Liver (tissue), 8 donors: ENCODE measurements at regions not wholly inside any gene's neighbourhood (a gene's known extent, or its start where the extent isn't known, plus 50 kb on each side); places are given as distances from the start of the nearest gene placed in this dataset.
A peak's percentile ranks its signal among the peaks of the same experiment; 100 is the strongest.

Experiments used
- DNase-seq: peaks from one replicate; pipeline ENCODE4 v3.0.0-alpha.2; 2017; ENCODE audit warnings: low spot score
- H3K27ac ChIP-seq, 2 donors: one replicate each; pipeline ENCODE4 v1.7.0; 2013; ENCODE audit warnings: inconsistent platforms in 2 of 2, low read length in 2 of 2, control low read depth in 1 of 2, low read depth in 1 of 2, mild to moderate bottlenecking in 1 of 2
- H3K27me3 ChIP-seq, 4 donors: one replicate each; pipeline versions ENCODE4 v1.6.1 to v1.7.0; 2013; ENCODE audit warnings: low read length in 3 of 4, inconsistent platforms in 1 of 4, mild to moderate bottlenecking in 1 of 4, moderate library complexity in 1 of 4; ENCODE audit not compliant: control insufficient read depth in 4 of 4, insufficient read depth in 4 of 4
- H3K36me3 ChIP-seq, 4 donors: one replicate each; pipeline versions ENCODE4 v1.6.1 to v1.7.0; 2013; ENCODE audit warnings: low read length in 3 of 4, mild to moderate bottlenecking in 3 of 4, low read depth in 1 of 4, moderate library complexity in 1 of 4; ENCODE audit not compliant: control insufficient read depth in 4 of 4, insufficient read depth in 3 of 4
- H3K4me1 ChIP-seq, 4 donors: one replicate each; pipeline versions ENCODE4 v1.6.1 to v1.7.0; 2013; ENCODE audit warnings: low read length in 3 of 4, mild to moderate bottlenecking in 3 of 4, moderate library complexity in 1 of 4; ENCODE audit not compliant: control insufficient read depth in 4 of 4, insufficient read depth in 4 of 4
- H3K4me3 ChIP-seq, 3 donors: one replicate each; pipeline versions ENCODE4 v1.6.1 to v1.7.0; 2013; ENCODE audit warnings: low read length in 3 of 3, control low read depth in 1 of 3, low read depth in 1 of 3, mild to moderate bottlenecking in 1 of 3
- H3K9ac ChIP-seq, 2 donors: one replicate each; pipeline ENCODE4 v1.7.0; 2013; ENCODE audit warnings: low read length in 2 of 2, mild to moderate bottlenecking in 2 of 2, moderate library complexity in 2 of 2, control low read depth in 1 of 2, low read depth in 1 of 2
- H3K9me3 ChIP-seq, 4 donors: one replicate each; pipeline versions ENCODE4 v1.6.1 to v1.7.0; 2013; ENCODE audit warnings: low read length in 3 of 4; ENCODE audit not compliant: control insufficient read depth in 4 of 4
- EGR1 ChIP-seq, 2 donors: IDR thresholded peaks; 2 replicates each; pipeline ENCODE4 v1.6.1; 2016 to 2018; ENCODE audit warnings: antibody characterized with exemption in 2 of 2, low read depth in 2 of 2
- FOXA1 ChIP-seq: IDR thresholded peaks from 2 replicates; pipeline ENCODE4 v1.6.1; 2016; ENCODE audit warnings: antibody characterized with exemption
- FOXA2 ChIP-seq: IDR thresholded peaks from 2 replicates; pipeline ENCODE4 v1.6.1; 2016; ENCODE audit warnings: antibody characterized with exemption
- GABPA ChIP-seq, 2 donors: IDR thresholded peaks in 1 of 2; conservative IDR thresholded peaks in 1 of 2; 2 replicates each; pipeline ENCODE4 v1.6.1; 2016; ENCODE audit warnings: antibody characterized with exemption in 2 of 2, mild to moderate bottlenecking in 1 of 2, moderate library complexity in 1 of 2
- HNF4A ChIP-seq, 2 donors: conservative IDR thresholded peaks; 2 replicates each; pipeline ENCODE4 v1.6.1; 2016; ENCODE audit warnings: antibody characterized with exemption in 2 of 2, mild to moderate bottlenecking in 2 of 2
- HNF4G ChIP-seq: IDR thresholded peaks from 2 replicates; pipeline ENCODE4 v1.6.1; 2016; ENCODE audit warnings: antibody characterized with exemption
- JUND ChIP-seq, 2 donors: IDR thresholded peaks; 2 replicates each; pipeline ENCODE4 v1.6.1; 2016; ENCODE audit warnings: antibody characterized with exemption in 2 of 2
- NR2F2 ChIP-seq: IDR thresholded peaks from 2 replicates; pipeline ENCODE4 v1.6.1; 2016; ENCODE audit warnings: antibody characterized with exemption
- RAD21 ChIP-seq, 2 donors: IDR thresholded peaks; 2 replicates each; pipeline ENCODE4 v1.6.1; 2016; ENCODE audit warnings: antibody characterized with exemption in 2 of 2, mild to moderate bottlenecking in 2 of 2
- SP1 ChIP-seq: IDR thresholded peaks from 2 replicates; pipeline ENCODE4 v1.6.1; 2018; ENCODE audit warnings: antibody characterized with exemption, mild to moderate bottlenecking
- TAF1 ChIP-seq: conservative IDR thresholded peaks from 2 replicates; pipeline ENCODE4 v1.6.1; 2016; ENCODE audit warnings: antibody characterized with exemption, mild to moderate bottlenecking
- YY1 ChIP-seq: IDR thresholded peaks from 2 replicates; pipeline ENCODE4 v1.6.1; 2016; ENCODE audit warnings: antibody characterized with exemption, mild to moderate bottlenecking
- WGBS: extraction: QIAGEN DNeasy Blood & Tissue Kit; methylation state at CpG from one replicate; pipeline ENCODE4 v1.1.7; 2013; 5-methylcytosine and 5-hydroxymethylcytosine counted together
- TF ChIP-seq, protein P1 (sequence below): IDR thresholded peaks from 2 replicates; pipeline ENCODE4 v1.6.1; 2016; ENCODE audit warnings: antibody characterized with exemption
- TF ChIP-seq, protein P2 (sequence below): IDR thresholded peaks from 2 replicates; pipeline ENCODE4 v1.6.1; 2016; ENCODE audit warnings: antibody characterized with exemption
- TF ChIP-seq, protein P3 (sequence below): fragments of 150-350 bp; IDR thresholded peaks from 2 replicates; pipeline ENCODE4 v1.5.1; 2017; ENCODE audit warnings: improper control_type of control experiment, low read depth, low read length; ENCODE audit not compliant: missing input control
- TF ChIP-seq, protein P4 (sequence below): IDR thresholded peaks from 2 replicates; pipeline ENCODE4 v1.6.1; 2016; ENCODE audit warnings: antibody characterized with exemption, mild to moderate bottlenecking
- donor health status: healthy.
- donor health status: healthy.
- donor health status: healthy.
- donor health status: healthy.
- donor health status: healthy.

DNA sequence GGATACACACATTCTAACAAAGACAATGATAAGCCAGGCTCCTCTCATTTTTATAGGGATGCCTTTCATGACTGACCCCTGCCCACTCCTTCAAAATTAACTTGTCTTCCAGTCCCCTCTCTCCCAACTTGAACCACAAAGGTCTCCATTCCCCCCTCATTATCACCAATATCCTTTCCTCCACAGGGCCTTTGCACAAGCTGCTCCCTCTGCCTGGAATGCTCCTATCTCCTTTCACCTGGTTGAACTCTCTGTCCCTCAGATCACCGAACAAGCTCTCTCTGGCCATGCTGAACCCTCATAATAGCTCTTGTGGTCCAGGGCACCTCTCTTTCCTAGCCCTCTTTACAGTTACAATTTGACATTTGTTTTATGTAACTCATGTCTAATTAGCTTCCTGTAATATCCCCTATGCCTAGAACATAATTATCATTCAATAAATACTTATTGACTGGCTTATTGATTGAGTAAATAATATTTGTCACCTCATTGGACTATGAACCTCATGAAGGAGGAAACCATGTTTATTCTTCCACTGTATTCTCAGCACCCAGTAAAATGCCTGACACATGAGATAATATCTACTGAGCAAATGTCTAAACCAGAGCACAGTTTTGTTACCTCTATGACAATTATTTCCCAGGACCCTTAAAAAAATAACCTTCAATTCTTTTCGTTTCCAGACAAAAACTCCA lies 266.3 kb upstream of the RASGEF1B start (continued):
- TF ChIP-seq, protein P1, sequence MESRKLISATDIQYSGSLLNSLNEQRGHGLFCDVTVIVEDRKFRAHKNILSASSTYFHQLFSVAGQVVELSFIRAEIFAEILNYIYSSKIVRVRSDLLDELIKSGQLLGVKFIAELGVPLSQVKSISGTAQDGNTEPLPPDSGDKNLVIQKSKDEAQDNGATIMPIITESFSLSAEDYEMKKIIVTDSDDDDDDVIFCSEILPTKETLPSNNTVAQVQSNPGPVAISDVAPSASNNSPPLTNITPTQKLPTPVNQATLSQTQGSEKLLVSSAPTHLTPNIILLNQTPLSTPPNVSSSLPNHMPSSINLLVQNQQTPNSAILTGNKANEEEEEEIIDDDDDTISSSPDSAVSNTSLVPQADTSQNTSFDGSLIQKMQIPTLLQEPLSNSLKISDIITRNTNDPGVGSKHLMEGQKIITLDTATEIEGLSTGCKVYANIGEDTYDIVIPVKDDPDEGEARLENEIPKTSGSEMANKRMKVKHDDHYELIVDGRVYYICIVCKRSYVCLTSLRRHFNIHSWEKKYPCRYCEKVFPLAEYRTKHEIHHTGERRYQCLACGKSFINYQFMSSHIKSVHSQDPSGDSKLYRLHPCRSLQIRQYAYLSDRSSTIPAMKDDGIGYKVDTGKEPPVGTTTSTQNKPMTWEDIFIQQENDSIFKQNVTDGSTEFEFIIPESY: peak; percentile 69
- TF ChIP-seq, protein P2, sequence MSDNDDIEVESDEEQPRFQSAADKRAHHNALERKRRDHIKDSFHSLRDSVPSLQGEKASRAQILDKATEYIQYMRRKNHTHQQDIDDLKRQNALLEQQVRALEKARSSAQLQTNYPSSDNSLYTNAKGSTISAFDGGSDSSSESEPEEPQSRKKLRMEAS: peak; percentile 49
- TF ChIP-seq GABPA (IDR thresholded peaks at IDR 0.05 in 1 of 2, conservative IDR thresholded peaks at IDR 0.05 in 1 of 2) (no peak), EGR1 (IDR thresholded peaks at IDR 0.05; ENCODE audit: low read depth in 2 of 2) (peak in 1 of 2 donors; percentile 57), FOXA1 (peak; percentile 84)

DNA sequence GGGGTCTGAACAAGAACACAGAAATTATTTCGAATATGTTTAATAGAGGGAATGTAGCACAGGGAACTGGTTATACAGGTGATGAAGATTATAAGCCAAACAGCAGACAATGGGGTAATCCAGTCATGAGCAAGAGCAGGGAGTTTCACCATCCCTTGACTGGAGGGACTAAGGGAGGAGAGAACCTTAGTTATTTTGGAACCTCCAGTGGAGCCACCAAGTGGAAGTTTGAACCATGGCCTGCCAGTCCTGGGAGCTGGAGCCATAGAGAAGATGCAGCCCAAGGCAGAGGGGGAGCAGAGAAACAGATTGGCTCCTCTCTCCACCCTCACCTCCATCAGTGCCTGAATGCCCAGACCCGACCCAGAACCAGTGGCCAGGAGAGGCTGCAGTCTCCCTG lies 264.6 kb upstream of the RASGEF1B start:
- TF ChIP-seq RAD21 (IDR thresholded peaks at IDR 0.05) (peak in 1 of 2 donors; percentile 46), FOXA2 (no peak)
- no peak overlapping the region for H3K9ac ChIP-seq
- no peak overlapping the region for H3K4me3 ChIP-seq
- H3K4me1 ChIP-seq: peaks cover 0 to 5% (median 3%) of the 10 kb centered on the region in 4 donors
- no peaks in the 10 kb centered on the region for H3K36me3 ChIP-seq
- no peaks in the 10 kb centered on the region for H3K27me3 ChIP-seq
- H3K9me3 ChIP-seq: no peaks in the 10 kb centered on the region
- no peak overlapping the region for H3K27ac ChIP-seq
- 93% methylated on average over 2 of the region's 2 CpGs for WGBS
- no peak for DNase-seq

DNA sequence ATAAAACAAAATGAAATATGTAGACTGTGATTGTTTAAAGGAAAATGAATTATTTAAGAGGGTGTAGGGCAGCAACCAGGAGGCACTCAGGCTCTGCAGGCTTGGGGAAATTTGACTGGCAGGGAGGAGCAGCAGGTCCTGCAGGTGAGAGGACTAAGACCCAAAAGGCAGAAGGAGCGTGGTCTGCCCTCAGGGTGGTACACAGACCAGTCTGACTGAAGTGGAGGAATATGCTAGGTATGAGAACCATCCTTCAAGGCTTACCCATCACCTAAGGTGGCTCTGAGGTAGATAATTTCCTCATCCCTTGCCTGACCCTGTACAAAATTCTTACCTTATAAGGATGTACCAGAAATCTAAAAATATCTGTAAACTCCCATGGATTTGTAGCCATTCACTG lies 261.3 kb upstream of the RASGEF1B start:
- Histone ChIP-seq H3K4me1 (no peaks in the 10 kb centered on the region), H3K9me3 (no peaks in the 10 kb centered on the region), H3K27me3 (no peaks in the 10 kb centered on the region), H3K27ac (no peak overlapping the region), H3K9ac (no peak overlapping the region), H3K36me3 (no peaks in the 10 kb centered on the region), H3K4me3 (no peak overlapping the region)
- DNase-seq: no peak
- 96% methylated on average over 1 of the region's 1 CpG for WGBS
- TF ChIP-seq EGR1 (IDR thresholded peaks at IDR 0.05; ENCODE audit: low read depth in 2 of 2) (no peak), HNF4A (conservative IDR thresholded peaks at IDR 0.05) (no peak), NR2F2 (no peak), GABPA (IDR thresholded peaks at IDR 0.05 in 1 of 2, conservative IDR thresholded peaks at IDR 0.05 in 1 of 2) (no peak), HNF4G (no peak), RAD21 (IDR thresholded peaks at IDR 0.05) (no peak), JUND (IDR thresholded peaks at IDR 0.05) (no peak), TAF1 (no peak), YY1 (no peak), SP1 (no peak), FOXA2 (no peak)
- TF ChIP-seq, protein P2: no peak
- TF ChIP-seq, protein P3, sequence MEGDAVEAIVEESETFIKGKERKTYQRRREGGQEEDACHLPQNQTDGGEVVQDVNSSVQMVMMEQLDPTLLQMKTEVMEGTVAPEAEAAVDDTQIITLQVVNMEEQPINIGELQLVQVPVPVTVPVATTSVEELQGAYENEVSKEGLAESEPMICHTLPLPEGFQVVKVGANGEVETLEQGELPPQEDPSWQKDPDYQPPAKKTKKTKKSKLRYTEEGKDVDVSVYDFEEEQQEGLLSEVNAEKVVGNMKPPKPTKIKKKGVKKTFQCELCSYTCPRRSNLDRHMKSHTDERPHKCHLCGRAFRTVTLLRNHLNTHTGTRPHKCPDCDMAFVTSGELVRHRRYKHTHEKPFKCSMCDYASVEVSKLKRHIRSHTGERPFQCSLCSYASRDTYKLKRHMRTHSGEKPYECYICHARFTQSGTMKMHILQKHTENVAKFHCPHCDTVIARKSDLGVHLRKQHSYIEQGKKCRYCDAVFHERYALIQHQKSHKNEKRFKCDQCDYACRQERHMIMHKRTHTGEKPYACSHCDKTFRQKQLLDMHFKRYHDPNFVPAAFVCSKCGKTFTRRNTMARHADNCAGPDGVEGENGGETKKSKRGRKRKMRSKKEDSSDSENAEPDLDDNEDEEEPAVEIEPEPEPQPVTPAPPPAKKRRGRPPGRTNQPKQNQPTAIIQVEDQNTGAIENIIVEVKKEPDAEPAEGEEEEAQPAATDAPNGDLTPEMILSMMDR: no peak
- TF ChIP-seq, protein P1: no peak
- TF ChIP-seq, protein P4, sequence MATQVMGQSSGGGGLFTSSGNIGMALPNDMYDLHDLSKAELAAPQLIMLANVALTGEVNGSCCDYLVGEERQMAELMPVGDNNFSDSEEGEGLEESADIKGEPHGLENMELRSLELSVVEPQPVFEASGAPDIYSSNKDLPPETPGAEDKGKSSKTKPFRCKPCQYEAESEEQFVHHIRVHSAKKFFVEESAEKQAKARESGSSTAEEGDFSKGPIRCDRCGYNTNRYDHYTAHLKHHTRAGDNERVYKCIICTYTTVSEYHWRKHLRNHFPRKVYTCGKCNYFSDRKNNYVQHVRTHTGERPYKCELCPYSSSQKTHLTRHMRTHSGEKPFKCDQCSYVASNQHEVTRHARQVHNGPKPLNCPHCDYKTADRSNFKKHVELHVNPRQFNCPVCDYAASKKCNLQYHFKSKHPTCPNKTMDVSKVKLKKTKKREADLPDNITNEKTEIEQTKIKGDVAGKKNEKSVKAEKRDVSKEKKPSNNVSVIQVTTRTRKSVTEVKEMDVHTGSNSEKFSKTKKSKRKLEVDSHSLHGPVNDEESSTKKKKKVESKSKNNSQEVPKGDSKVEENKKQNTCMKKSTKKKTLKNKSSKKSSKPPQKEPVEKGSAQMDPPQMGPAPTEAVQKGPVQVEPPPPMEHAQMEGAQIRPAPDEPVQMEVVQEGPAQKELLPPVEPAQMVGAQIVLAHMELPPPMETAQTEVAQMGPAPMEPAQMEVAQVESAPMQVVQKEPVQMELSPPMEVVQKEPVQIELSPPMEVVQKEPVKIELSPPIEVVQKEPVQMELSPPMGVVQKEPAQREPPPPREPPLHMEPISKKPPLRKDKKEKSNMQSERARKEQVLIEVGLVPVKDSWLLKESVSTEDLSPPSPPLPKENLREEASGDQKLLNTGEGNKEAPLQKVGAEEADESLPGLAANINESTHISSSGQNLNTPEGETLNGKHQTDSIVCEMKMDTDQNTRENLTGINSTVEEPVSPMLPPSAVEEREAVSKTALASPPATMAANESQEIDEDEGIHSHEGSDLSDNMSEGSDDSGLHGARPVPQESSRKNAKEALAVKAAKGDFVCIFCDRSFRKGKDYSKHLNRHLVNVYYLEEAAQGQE: no peak
